H1 (cell line): ENCODE measurements at regions not wholly inside any gene's neighbourhood (a gene's known extent, or its start where the extent isn't known, plus 50 kb on each side); places are given as distances from the start of the nearest gene placed in this dataset.

Experiments used
- CHD1 ChIP-seq: IDR thresholded peaks from 2 replicates; pipeline ENCODE4 v1.6.1; 2012; ENCODE audit warnings: low read depth, low read length, improper control_type of control experiment
- HDAC6 ChIP-seq: IDR thresholded peaks from one replicate; pipeline ENCODE4 v1.7.1; 2012; ENCODE audit warnings: low read depth, mild to moderate bottlenecking, inconsistent platforms, low read length, moderate library complexity
- JUN ChIP-seq: IDR thresholded peaks from 2 replicates; pipeline ENCODE4 v1.6.1; 2011; ENCODE audit warnings: low read depth, mild to moderate bottlenecking, improper control_type of control experiment, low read length
- SAP30 ChIP-seq: fragments of 300-600 bp; sonication (generic); IDR thresholded peaks from 2 replicates; pipeline ENCODE4 v1.7.1; 2012; ENCODE audit warnings: low read length, moderate library complexity, mild to moderate bottlenecking, inconsistent platforms; ENCODE audit not compliant: insufficient read depth, insufficient replicate concordance
- SIRT6 ChIP-seq: IDR thresholded peaks from one replicate; pipeline ENCODE4 v1.7.1; 2012; ENCODE audit warnings: low read length, inconsistent platforms
- TCF12 ChIP-seq: IDR thresholded peaks from 2 replicates; pipeline ENCODE4 v1.6.1; 2011; ENCODE audit warnings: low read depth, mild to moderate bottlenecking, low read length
- TF ChIP-seq, protein P1 (sequence below): IDR thresholded peaks from 2 replicates; pipeline ENCODE4 v1.6.1; 2011; ENCODE audit warnings: low read length, improper control_type of control experiment
- TF ChIP-seq, protein P2 (sequence below): IDR thresholded peaks from 2 replicates; pipeline ENCODE4 v1.6.1; 2012; ENCODE audit warnings: inconsistent platforms

DNA sequence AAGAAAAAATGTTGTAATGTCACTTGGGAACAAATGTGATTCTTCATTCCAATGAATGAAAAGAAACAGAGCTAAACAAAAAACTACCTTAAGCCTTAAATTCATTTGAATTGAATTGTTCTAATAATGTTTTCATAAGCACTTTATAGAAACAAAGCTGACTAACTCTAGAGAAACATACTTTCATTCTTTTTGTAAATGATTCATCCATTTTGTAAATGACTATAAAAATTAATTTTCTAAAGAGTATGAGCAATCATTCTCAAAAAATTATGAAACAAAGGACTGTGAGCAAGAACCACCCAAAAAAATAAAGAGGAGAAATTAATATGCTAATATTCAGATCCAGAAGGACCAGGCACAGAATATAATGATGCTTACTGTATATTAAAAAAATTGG lies 986.5 kb upstream of the CHORDC1 start (continued):
- TF ChIP-seq, protein P1, sequence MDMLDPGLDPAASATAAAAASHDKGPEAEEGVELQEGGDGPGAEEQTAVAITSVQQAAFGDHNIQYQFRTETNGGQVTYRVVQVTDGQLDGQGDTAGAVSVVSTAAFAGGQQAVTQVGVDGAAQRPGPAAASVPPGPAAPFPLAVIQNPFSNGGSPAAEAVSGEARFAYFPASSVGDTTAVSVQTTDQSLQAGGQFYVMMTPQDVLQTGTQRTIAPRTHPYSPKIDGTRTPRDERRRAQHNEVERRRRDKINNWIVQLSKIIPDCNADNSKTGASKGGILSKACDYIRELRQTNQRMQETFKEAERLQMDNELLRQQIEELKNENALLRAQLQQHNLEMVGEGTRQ, result no peak
- no peak for TF ChIP-seq SAP30
- no peak for TF ChIP-seq SIRT6
- TF ChIP-seq, protein P2, sequence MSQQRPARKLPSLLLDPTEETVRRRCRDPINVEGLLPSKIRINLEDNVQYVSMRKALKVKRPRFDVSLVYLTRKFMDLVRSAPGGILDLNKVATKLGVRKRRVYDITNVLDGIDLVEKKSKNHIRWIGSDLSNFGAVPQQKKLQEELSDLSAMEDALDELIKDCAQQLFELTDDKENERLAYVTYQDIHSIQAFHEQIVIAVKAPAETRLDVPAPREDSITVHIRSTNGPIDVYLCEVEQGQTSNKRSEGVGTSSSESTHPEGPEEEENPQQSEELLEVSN, result no peak
- TF ChIP-seq CHD1, result no peak
- TF ChIP-seq HDAC6, result no peak
- TF ChIP-seq TCF12, result no peak
- no peak for TF ChIP-seq JUN
